Mucosa of descending colon (tissue), 3 donors: ENCODE measurements at regions not wholly inside any gene's neighbourhood (a gene's known extent, or its start where the extent isn't known, plus 50 kb on each side); places are given as distances from the start of the nearest gene placed in this dataset.
"Not testable (repeated sequence)": the region's sequence is repeated elsewhere in the genome, so short reads cannot be mapped to it uniquely, and the experiment has no call there.

Experiments
- ATAC-seq: fragments of 200-7000 bp; cut with Tn5 transposase; one replicate; pipeline ENCODE4 v1.9.1; 2020; ENCODE audit warnings: mild to moderate bottlenecking, moderate library complexity
- DNase-seq, 3 donors: peaks; one replicate each; pipeline ENCODE4 v3.0.0-alpha.2; 2020
- H3K36me3 ChIP-seq: fragments of 200-600 bp; one replicate; pipeline ENCODE4 v1.8.0; 2021; ENCODE audit warnings: low read depth, mild to moderate bottlenecking
- H3K4me1 ChIP-seq: fragments of 200-600 bp; one replicate; pipeline ENCODE4 v1.8.0; 2021; ENCODE audit warnings: low read depth, mild to moderate bottlenecking
- H3K4me3 ChIP-seq: fragments of 200-600 bp; one replicate; pipeline ENCODE4 v1.8.0; 2021; ENCODE audit warnings: mild to moderate bottlenecking
- H3K9me3 ChIP-seq: fragments of 200-600 bp; one replicate; pipeline ENCODE4 v1.8.0; 2021; ENCODE audit warnings: mild to moderate bottlenecking
- intact Hi-C, 2 donors: fragments of 100-400 bp; cut with DNase I in 1 of 2; cut with micrococcal nuclease in 1 of 2; formaldehyde crosslinking; loops; one replicate each; pipeline versions ENCODE4 v1.11.0 to v1.11.1; 2022; cut with DNase I, micrococcal nuclease
- TF ChIP-seq, protein P1 (sequence below): fragments of 200-600 bp; IDR thresholded peaks from one replicate; pipeline ENCODE4 v1.8.0; 2022; ENCODE audit warnings: antibody characterized with exemption, mild to moderate bottlenecking
- donor health status: DM: no; HTN: no; CAD: no; lungs with moderate emphysema.
- donor health status: DM: no; HTN: no; CAD: no.
- donor health status: DM: no; HTN: yes; CAD: no.

DNA sequence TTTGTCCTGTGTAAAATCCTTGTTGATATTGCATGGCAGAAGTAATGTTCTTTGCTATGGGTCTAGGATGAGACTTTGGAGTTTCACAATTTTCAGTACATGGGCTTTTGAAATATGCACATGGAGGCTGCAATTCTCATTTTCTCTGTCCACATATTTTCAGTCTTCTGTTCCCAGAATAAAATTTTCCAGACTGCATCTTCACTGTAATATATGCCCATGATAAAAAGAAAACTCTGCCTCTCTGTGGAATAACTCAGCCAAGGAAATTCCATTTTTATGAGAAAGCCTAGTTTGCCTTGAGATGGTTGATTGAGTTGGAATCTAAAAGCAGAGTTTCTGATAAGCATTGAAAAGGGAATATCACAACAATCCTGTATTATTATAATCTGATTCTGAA is 601.4 kb upstream of the AADAT start:
- no peaks in the 10 kb centered on the region for H3K36me3 ChIP-seq
- intact Hi-C loops: no loop called here
- DNase-seq: no peak
- H3K4me3 ChIP-seq: no peak overlapping the region
- H3K4me1 ChIP-seq: no peaks in the 10 kb centered on the region
- no peaks in the 10 kb centered on the region for H3K9me3 ChIP-seq
- ATAC-seq: no peak
- TF ChIP-seq, protein P1, sequence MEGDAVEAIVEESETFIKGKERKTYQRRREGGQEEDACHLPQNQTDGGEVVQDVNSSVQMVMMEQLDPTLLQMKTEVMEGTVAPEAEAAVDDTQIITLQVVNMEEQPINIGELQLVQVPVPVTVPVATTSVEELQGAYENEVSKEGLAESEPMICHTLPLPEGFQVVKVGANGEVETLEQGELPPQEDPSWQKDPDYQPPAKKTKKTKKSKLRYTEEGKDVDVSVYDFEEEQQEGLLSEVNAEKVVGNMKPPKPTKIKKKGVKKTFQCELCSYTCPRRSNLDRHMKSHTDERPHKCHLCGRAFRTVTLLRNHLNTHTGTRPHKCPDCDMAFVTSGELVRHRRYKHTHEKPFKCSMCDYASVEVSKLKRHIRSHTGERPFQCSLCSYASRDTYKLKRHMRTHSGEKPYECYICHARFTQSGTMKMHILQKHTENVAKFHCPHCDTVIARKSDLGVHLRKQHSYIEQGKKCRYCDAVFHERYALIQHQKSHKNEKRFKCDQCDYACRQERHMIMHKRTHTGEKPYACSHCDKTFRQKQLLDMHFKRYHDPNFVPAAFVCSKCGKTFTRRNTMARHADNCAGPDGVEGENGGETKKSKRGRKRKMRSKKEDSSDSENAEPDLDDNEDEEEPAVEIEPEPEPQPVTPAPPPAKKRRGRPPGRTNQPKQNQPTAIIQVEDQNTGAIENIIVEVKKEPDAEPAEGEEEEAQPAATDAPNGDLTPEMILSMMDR: no peak

DNA sequence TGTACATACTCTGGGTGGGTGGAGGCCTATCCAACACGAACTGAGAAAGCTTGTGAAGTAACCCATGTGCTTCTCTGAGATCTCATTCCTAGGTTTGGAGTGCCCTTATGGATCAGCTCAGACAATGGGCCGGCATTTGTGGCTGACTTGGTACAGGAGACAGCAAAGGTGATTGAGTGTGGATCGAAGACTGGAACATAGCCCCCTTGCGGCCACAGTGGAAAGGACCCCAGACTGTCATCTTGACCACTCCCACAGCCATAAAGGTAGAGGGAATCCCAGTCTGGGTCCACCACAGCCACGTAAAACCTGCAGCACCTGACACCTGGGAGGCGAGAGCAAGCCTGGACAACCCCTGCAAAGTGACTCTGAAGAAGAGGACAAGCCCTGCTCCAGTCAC is 598.0 kb upstream of the AADAT start:
- DNase-seq (no peak), ATAC-seq (no peak)
- Histone ChIP-seq H3K4me1 (no peaks in the 10 kb centered on the region), H3K9me3 (no peaks in the 10 kb centered on the region), H3K36me3 (no peaks in the 10 kb centered on the region), H3K4me3 (no peak overlapping the region)
- intact Hi-C loops: no loop called here
- TF ChIP-seq, protein P1: no peak

DNA sequence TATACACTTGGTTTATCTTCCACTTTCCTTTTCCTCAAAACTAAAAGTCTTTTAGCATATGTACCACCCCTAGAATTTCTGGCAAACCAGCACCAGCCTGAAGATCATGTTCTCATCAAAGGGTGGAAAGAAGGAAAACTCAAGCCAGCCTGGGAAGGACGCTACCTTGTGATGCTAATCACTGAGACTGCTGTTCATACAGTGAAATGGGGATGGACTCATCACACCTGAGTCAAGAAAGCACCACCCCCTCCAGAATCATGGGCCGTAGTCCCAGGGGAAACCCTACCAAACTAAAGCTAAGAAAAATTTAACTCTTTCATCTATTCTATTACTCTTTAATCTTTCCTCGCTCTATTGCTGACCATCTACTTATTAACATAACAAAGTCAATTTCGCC is 595.9 kb upstream of the AADAT start:
- H3K4me3 ChIP-seq, ATAC-seq, H3K9me3 ChIP-seq, H3K4me1 ChIP-seq, DNase-seq, H3K36me3 ChIP-seq, intact Hi-C loops: not testable (repeated sequence)

DNA sequence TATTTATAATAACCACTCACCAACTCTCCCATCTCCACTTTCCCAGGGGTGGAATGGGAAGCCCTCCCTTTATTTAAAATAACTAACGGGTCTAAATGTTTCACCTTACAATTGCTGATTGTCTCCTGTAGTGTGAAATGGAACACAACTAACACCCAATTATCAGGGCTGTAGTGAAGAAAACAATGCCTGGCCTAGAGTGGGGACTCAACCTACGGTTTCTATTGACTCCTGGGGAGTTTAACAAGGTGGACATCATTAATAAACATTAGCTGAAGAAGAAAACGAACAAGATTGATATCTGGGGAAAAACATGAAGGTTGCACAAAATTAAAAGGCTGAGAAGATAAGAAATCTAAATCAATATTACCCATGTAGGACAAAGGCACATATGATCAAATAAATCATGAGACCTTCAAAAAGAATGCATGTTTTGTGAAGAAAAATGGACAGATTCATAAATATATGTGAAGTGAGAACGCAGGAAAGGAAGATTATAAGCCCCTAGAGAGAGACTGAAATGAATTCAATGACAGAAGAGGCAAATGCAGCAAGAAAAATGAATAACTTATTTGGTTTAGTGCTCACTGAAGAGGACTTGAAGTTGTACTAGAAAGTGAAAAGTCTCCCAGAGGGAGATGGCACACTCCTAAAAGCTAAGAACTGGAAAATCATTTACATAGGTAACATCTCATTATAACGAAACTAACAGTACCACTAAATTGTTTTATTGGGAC is 593.0 kb upstream of the AADAT start:
- H3K4me3 ChIP-seq: no peak overlapping the region
- no peak for DNase-seq
- H3K4me1 ChIP-seq: no peaks in the 10 kb centered on the region
- H3K36me3 ChIP-seq: no peaks in the 10 kb centered on the region
- intact Hi-C loops: no loop called here
- ATAC-seq: no peak
- TF ChIP-seq, protein P1: no peak
- no peaks in the 10 kb centered on the region for H3K9me3 ChIP-seq

DNA sequence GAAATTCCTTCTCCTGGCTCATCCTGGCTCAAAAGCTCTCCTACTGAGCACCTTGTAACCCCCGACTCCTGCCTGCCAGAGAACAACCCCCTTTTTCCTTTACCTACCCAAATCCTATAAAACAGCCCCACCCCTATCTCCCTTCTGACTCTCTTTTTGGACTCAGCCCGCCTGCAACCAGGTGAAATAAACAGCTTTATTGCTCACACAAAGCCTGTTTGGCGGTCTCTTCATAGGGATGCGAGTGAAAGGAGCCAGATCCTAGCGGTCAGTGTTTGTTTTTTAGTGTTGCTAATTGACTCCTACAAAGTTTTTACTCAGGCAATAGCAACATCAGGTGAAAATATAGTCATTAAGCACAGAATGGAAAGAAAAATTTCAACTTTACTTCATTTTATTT is 592.3 kb upstream of the AADAT start:
- H3K4me3 ChIP-seq, intact Hi-C loops, H3K36me3 ChIP-seq, DNase-seq, H3K4me1 ChIP-seq, ATAC-seq, H3K9me3 ChIP-seq: not testable (repeated sequence)

DNA sequence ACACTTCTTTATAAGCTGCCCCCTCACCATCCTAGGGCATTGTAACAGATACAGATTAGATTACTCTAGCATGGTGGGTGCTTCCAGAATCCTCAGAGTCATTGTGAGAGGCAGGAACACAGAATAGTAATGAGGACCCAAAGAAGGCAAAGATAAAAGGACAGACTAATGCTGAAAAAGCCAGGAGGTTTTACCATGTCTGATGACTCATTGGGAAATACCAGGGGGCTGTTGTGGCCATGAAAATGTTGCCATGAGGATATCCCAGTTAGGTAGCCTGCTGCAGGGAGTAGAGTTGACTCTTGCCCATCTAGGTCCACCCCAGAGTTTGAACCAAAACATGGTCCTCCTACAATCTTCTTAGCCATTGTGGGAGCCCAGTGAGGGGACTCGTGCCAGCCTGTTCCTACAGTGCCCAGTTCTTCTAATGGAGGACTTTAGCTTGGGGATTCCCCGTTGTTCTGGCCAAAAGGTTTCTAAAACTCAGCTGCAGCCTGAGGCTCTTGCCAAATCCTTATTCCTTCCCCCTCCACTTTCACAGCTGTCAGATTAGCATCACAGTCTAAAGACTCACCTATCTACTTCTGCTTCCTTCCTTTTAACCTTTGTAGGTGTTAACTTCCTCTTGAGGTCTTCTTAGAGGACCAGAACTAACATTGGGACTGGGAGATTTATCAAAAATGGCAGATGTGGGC is 586.0 kb upstream of the AADAT start:
- Histone ChIP-seq H3K36me3 (no peaks in the 10 kb centered on the region), H3K4me1 (no peaks in the 10 kb centered on the region), H3K9me3 (no peaks in the 10 kb centered on the region), H3K4me3 (no peak overlapping the region)
- DNase-seq (no peak), ATAC-seq (no peak)
- TF ChIP-seq, protein P1: no peak
- intact Hi-C loops: no loop called here
